KMS-11 (cell line): ENCODE measurements at regions not wholly inside any gene's neighbourhood (a gene's known extent, or its start where the extent isn't known, plus 50 kb on each side); places are given as distances from the start of the nearest gene placed in this dataset.

Experiments used
- H2AFZ ChIP-seq: fragments of 200-600 bp; sonication (generic); 2 replicates; pipeline ENCODE4 v1.6.1; 2016; ENCODE audit warnings: antibody characterized with exemption, mixed run types, low read depth
- H3K27ac ChIP-seq: fragments of 200-600 bp; sonication (generic); 2 replicates; pipeline ENCODE4 v1.6.1; 2016; ENCODE audit warnings: mild to moderate bottlenecking, mixed run types
- H3K27me3 ChIP-seq: fragments of 200-600 bp; sonication (generic); 2 replicates; pipeline ENCODE4 v1.6.1; 2017; ENCODE audit warnings: mild to moderate bottlenecking, low read depth, mixed run types, moderate library complexity; ENCODE audit not compliant: insufficient read depth
- H3K36me3 ChIP-seq: fragments of 200-600 bp; sonication (generic); 2 replicates; pipeline ENCODE4 v1.6.1; 2017; ENCODE audit warnings: mild to moderate bottlenecking, mixed run types; ENCODE audit not compliant: insufficient read depth
- H3K4me1 ChIP-seq: fragments of 200-600 bp; sonication (generic); 2 replicates; pipeline ENCODE4 v1.6.1; 2016; ENCODE audit warnings: mild to moderate bottlenecking, low read depth, mixed run types; ENCODE audit not compliant: poor library complexity, severe bottlenecking
- H3K4me2 ChIP-seq: fragments of 200-600 bp; sonication (generic); 2 replicates; pipeline ENCODE4 v1.7.0; 2016; ENCODE audit warnings: mild to moderate bottlenecking, mixed run types
- H3K4me3 ChIP-seq: fragments of 200-600 bp; sonication (generic); IDR thresholded peaks from 2 replicates; pipeline ENCODE4 v1.6.1; 2017; ENCODE audit warnings: low read depth, low read length, mixed read lengths; ENCODE audit not compliant: insufficient read depth
- H3K79me2 ChIP-seq: fragments of 200-600 bp; sonication (generic); 2 replicates; pipeline ENCODE4 v1.6.1; 2016; ENCODE audit warnings: low read depth, mixed run types; ENCODE audit not compliant: insufficient read depth
- H3K9ac ChIP-seq: fragments of 200-600 bp; sonication (generic); 2 replicates; pipeline ENCODE4 v1.6.1; 2016; ENCODE audit warnings: mild to moderate bottlenecking, mixed run types
- H4K20me1 ChIP-seq: fragments of 200-600 bp; sonication (generic); 2 replicates; pipeline ENCODE4 v1.6.1; 2016; ENCODE audit warnings: mild to moderate bottlenecking, mixed run types; ENCODE audit not compliant: insufficient read depth
- CTCF ChIP-seq: fragments of 200-600 bp; sonication (generic); conservative IDR thresholded peaks from 2 replicates; pipeline ENCODE4 v1.6.1; 2017; ENCODE audit warnings: low read depth, mild to moderate bottlenecking, antibody characterized with exemption, low read length, moderate library complexity, mixed read lengths

DNA sequence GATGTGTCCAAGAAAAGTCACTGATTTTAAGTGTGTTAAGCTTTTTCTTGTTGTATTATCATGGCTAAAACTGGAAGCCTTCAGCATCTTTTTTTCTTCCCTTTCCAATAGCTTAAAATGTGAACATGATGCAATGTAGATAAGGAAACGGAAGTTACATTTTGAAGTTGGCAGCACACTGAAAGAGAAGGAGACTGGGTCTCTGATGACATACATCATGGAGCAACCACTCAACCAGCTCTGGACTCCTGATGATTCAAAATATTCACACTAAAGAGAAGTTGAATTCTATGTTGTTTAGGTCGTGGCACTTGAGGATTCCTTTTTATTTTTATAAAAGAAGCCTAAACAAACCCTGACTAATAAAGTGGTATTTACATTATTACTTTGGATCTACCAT, 488.3 kb upstream of the ALCAM start:
- no peaks in the 10 kb centered on the region for H3K4me1 ChIP-seq
- H2AFZ ChIP-seq, result no peak overlapping the region
- no peak overlapping the region for H3K4me2 ChIP-seq
- no peaks in the 10 kb centered on the region for H3K79me2 ChIP-seq
- no peaks in the 10 kb centered on the region for H4K20me1 ChIP-seq
- H3K27ac ChIP-seq, result no peak overlapping the region
- TF ChIP-seq CTCF, result no peak
- no peaks in the 10 kb centered on the region for H3K27me3 ChIP-seq
- H3K36me3 ChIP-seq, result no peaks in the 10 kb centered on the region
- no peak overlapping the region for H3K4me3 ChIP-seq
- H3K9ac ChIP-seq, result no peak overlapping the region

DNA sequence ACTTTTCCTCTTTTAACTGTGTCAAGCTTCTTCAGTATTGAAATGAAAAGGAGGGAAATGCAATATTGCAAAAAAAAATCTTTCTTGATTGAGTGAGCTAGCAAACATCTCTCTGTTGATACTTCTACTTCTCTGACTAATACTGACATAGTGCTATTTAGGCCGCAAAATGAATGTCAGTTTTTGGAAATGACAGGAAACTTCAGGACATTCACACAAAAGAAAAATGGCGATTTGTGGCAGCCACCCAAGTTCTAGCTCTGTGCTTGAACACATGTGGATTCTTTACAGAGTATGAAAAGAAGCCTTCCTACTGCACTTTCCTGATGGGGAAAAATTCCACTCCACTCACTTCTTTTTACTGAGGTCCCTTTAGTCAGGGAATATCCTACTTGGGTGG, 486.8 kb upstream of the ALCAM start:
- Histone ChIP-seq H4K20me1 (no peaks in the 10 kb centered on the region), H3K4me1 (no peaks in the 10 kb centered on the region), H3K27me3 (no peaks in the 10 kb centered on the region), H3K27ac (no peak overlapping the region), H3K9ac (no peak overlapping the region), H3K36me3 (no peaks in the 10 kb centered on the region), H2AFZ (no peak overlapping the region), H3K79me2 (no peaks in the 10 kb centered on the region), H3K4me3 (no peak overlapping the region), H3K4me2 (no peak overlapping the region)
- no peak for TF ChIP-seq CTCF

DNA sequence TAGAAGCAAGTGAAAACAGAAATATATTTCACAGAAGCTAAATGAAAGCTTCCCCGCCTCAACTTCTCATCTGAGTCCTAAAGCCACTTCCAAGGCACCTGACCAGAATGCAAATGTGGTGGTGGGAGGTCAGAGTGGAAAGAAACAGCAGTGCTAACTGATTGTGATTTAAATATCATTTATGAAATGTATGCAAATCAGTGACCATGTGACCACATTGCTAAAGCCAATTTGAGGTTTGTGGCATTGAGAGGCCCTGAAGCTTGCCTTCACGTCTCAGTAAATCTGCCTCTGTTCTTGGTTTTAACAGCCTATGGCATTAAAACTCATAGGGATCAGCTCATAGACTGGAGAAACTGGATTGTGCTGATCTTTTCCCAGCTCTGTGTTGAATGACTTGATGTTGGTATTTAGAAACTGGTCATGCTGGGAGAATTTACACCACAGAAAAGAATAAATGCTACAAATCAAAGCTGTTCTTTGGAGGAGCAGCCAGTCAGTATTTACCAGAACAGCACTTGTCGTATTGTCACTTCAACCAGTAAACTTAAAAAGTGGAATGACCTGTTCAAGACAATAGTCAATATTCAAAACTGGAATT, 481.4 kb upstream of the ALCAM start:
- no peaks in the 10 kb centered on the region for H3K27me3 ChIP-seq
- no peaks in the 10 kb centered on the region for H3K4me1 ChIP-seq
- no peak for TF ChIP-seq CTCF
- no peaks in the 10 kb centered on the region for H3K79me2 ChIP-seq
- H4K20me1 ChIP-seq, result no peaks in the 10 kb centered on the region
- no peak overlapping the region for H3K9ac ChIP-seq
- H3K4me3 ChIP-seq, result no peak overlapping the region
- H2AFZ ChIP-seq, result no peak overlapping the region
- H3K4me2 ChIP-seq, result no peak overlapping the region
- H3K27ac ChIP-seq, result no peak overlapping the region
- H3K36me3 ChIP-seq, result no peaks in the 10 kb centered on the region

DNA sequence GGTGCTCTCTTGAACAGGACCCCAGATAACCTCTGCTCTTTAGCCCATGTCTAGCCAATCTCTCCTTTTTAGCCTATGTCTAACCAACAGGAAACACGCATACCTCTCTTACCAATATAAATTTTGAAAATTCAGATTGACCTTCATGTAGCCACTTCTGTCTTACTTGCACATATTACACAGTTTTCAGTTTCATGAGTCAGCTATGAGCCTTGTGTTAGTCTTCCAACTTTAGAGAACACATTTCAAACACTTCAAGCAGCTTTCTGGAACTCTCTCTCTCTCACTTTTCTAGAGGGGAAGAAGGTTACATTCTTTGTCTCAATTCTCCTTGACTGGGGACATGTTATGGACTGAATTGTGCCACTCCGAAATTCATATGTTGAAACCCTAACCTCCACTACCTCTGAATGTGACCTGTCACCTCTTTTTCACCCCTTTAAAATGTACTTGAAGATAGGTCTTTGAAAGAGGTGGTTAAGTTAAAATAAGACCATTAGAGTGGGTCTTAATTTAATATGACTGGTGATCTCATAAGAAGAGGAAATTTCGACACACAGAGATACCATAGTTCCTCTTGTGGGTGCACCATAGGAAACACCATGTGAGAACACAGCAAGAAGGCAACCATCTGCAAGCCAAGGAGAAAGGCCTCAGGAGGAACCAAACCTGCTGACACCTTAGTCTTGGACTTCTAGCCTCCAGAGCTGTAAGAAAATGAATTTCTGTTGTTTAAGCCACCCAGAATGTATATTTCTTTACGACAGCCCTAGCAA, 480.3 kb upstream of the ALCAM start:
- Histone ChIP-seq H3K4me2 (no peak overlapping the region), H3K9ac (no peak overlapping the region), H3K79me2 (no peaks in the 10 kb centered on the region), H3K4me1 (no peaks in the 10 kb centered on the region), H3K27ac (no peak overlapping the region), H4K20me1 (no peaks in the 10 kb centered on the region), H2AFZ (no peak overlapping the region), H3K4me3 (no peak overlapping the region), H3K36me3 (no peaks in the 10 kb centered on the region), H3K27me3 (no peaks in the 10 kb centered on the region)
- no peak for TF ChIP-seq CTCF
